AG10803 (cell line): ENCODE measurements at regions not wholly inside any gene's neighbourhood (a gene's known extent, or its start where the extent isn't known, plus 50 kb on each side); places are given as distances from the start of the nearest gene placed in this dataset.

Experiments used
- DNase-seq: peaks from one replicate; pipeline ENCODE4 v3.0.0; 2010; ENCODE audit warnings: low read depth
- H3K4me3 ChIP-seq: 2 replicates; pipeline ENCODE4 v1.5.1; 2011; ENCODE audit warnings: mild to moderate bottlenecking, low read length, control low read depth
- CTCF ChIP-seq: conservative IDR thresholded peaks from 2 replicates; pipeline ENCODE4 v1.5.1; 2011; ENCODE audit warnings: mild to moderate bottlenecking, low read length, control low read depth, inconsistent platforms

- no peak for TF ChIP-seq CTCF
- DNase-seq, result no peak
- H3K4me3 ChIP-seq, result no peak overlapping the region
Measured at GRCh38 chr4:110735686-110736085, 112.8 kb upstream of the PITX2 start.

DNA sequence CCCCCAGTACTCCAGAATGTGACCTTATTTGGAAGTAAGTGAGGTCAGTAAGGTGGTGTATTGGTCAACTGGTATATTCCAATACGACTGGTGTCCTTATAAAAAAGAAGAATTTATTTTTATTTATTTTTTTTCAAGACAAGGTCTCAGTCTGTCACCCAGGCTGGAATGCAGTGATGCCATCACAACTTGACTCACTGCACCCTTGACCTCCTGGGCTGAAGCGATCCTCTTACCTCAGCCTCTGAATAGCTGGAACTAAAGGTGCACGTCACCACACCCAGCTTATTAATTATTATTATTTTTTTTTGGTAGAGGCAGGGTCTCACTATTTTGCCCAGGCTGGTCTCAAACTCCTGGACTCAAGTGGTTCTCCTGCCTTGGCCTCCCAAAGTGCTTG lies 115.1 kb upstream of the PITX2 start:
- TF ChIP-seq CTCF, result no peak
- no peak for DNase-seq

DNA sequence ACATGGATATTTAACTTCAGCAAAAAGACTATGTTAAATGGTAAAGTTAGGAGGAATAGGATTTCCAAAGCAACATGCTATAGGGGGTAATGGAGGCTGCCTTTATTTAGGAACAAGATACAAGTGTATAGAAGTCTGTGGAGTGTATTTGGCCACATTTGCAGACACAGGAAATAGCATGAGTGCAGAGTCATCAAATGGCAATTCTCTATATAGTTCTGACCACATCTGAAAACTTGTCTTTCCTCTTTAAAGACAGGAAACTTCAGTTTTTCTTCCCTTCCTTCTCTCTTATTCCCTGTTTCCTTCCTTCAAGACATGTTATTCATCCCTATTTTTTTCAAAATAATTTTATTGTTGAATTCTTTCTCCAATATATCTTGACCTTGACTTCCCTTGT lies 119.3 kb upstream of the PITX2 start:
- H3K4me3 ChIP-seq, result no peak overlapping the region
- DNase-seq, result peak; percentile 16
- TF ChIP-seq CTCF, result no peak

More for the DNA sequence above, 115.1 kb upstream of the PITX2 start:
- no peak overlapping the region for H3K4me3 ChIP-seq

GRCh38 chr4:110748071-110748470 lies 125.2 kb upstream of the PITX2 start:
- no peak overlapping the region for H3K4me3 ChIP-seq
- no peak for TF ChIP-seq CTCF

DNA sequence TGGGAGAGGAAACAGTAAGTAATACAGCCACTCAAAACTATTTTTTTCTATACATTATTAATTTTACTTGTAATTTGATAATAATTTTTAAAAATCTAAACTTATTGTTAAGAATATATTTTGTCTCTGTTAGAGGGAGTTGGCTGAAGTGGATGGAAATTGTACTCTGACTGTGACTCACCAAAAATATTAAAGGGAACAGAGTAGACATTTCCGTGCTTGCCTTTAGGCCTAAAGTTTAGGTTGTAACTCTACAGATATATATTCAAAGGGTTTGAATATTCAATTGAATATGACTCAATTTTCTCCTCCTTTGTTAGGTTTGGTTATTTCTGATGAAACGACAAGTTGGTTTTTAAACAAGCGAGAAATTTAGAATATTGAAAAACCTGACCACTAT lies 128.3 kb upstream of the PITX2 start:
- H3K4me3 ChIP-seq, result no peak overlapping the region
- no peak for TF ChIP-seq CTCF
- DNase-seq, result no peak

More at GRCh38 chr4:110748071-110748470, 125.2 kb upstream of the PITX2 start:
- DNase-seq, result no peak

- TF ChIP-seq CTCF, result no peak
- DNase-seq, result peak; percentile 38
- no peak overlapping the region for H3K4me3 ChIP-seq
Measured at GRCh38 chr4:110751986-110752385, 129.1 kb upstream of the PITX2 start.

GRCh38 chr4:110753466-110753865 lies 130.6 kb upstream of the PITX2 start:
- DNase-seq, result peak; percentile 56
- no peak for TF ChIP-seq CTCF
- H3K4me3 ChIP-seq, result no peak overlapping the region
